T-helper 1 cell treated with Interleukin-12 subunit alpha and Interleukin-12 subunit beta and Interleukin-4 antibody, amounts not matched to agents 30 μg/mL and 1 μg/mL, for 36 hours (primary cell): ENCODE measurements at regions not wholly inside any gene's neighbourhood (a gene's known extent, or its start where the extent isn't known, plus 50 kb on each side); places are given as distances from the start of the nearest gene placed in this dataset.

Experiments used
- H3K27ac Mint-ChIP-seq: one replicate; pipeline ENCODE4 v1.8.0; 2021; ENCODE audit warnings: mild to moderate bottlenecking, mixed read lengths
- H3K27me3 Mint-ChIP-seq: one replicate; pipeline ENCODE4 v1.8.0; 2021; ENCODE audit warnings: low read depth, mixed read lengths
- H3K36me3 Mint-ChIP-seq: one replicate; pipeline ENCODE4 v1.8.0; 2021; ENCODE audit warnings: low read depth, mixed read lengths
- H3K4me1 Mint-ChIP-seq: one replicate; pipeline ENCODE4 v1.8.0; 2021; ENCODE audit warnings: low read depth, mixed read lengths
- H3K4me3 Mint-ChIP-seq: one replicate; pipeline ENCODE4 v1.8.0; 2021; ENCODE audit warnings: mild to moderate bottlenecking, moderate library complexity, mixed read lengths
- H3K9me3 Mint-ChIP-seq: one replicate; pipeline ENCODE4 v1.8.0; 2021; ENCODE audit warnings: mixed read lengths

- Mint-ChIP-seq H3K27me3 (no peaks in the 10 kb centered on the region), H3K9me3 (peaks cover 36% of the 10 kb centered on the region), H3K4me3 (no peak overlapping the region), H3K36me3 (no peaks in the 10 kb centered on the region), H3K4me1 (no peaks in the 10 kb centered on the region), H3K27ac (no peak overlapping the region)
Measured at GRCh38 chr6:62615366-62616015, 329.5 kb upstream of the KHDRBS2 start.

- Mint-ChIP-seq H3K36me3 (no peaks in the 10 kb centered on the region), H3K27ac (no peak overlapping the region), H3K4me3 (no peak overlapping the region), H3K9me3 (peaks cover 36% of the 10 kb centered on the region), H3K27me3 (no peaks in the 10 kb centered on the region), H3K4me1 (no peaks in the 10 kb centered on the region)
Measured at GRCh38 chr6:62614442-62614841, 328.4 kb upstream of the KHDRBS2 start.

GRCh38 chr6:62613928-62614327, 327.9 kb upstream of the KHDRBS2 start:
- H3K9me3 Mint-ChIP-seq = peaks cover 36% of the 10 kb centered on the region
- no peaks in the 10 kb centered on the region for H3K27me3 Mint-ChIP-seq
- no peaks in the 10 kb centered on the region for H3K4me1 Mint-ChIP-seq
- H3K4me3 Mint-ChIP-seq = no peak overlapping the region
- H3K36me3 Mint-ChIP-seq = no peaks in the 10 kb centered on the region
- H3K27ac Mint-ChIP-seq = no peak overlapping the region

- no peaks in the 10 kb centered on the region for H3K36me3 Mint-ChIP-seq
- no peak overlapping the region for H3K27ac Mint-ChIP-seq
- no peaks in the 10 kb centered on the region for H3K4me1 Mint-ChIP-seq
- no peak overlapping the region for H3K4me3 Mint-ChIP-seq
- H3K9me3 Mint-ChIP-seq = peaks cover 39% of the 10 kb centered on the region
- no peaks in the 10 kb centered on the region for H3K27me3 Mint-ChIP-seq
Measured at GRCh38 chr6:62612471-62612870, 326.4 kb upstream of the KHDRBS2 start.

- Mint-ChIP-seq H3K9me3 (peaks cover 4% of the 10 kb centered on the region), H3K4me1 (no peaks in the 10 kb centered on the region), H3K27ac (no peak overlapping the region), H3K4me3 (no peak overlapping the region), H3K36me3 (no peaks in the 10 kb centered on the region), H3K27me3 (no peaks in the 10 kb centered on the region)
Measured at GRCh38 chr6:62570372-62570771, 284.3 kb upstream of the KHDRBS2 start.

- Mint-ChIP-seq H3K4me3 (no peak overlapping the region), H3K9me3 (peaks cover 8% of the 10 kb centered on the region), H3K27ac (no peak overlapping the region), H3K4me1 (no peaks in the 10 kb centered on the region), H3K27me3 (no peaks in the 10 kb centered on the region), H3K36me3 (no peaks in the 10 kb centered on the region)
Measured at GRCh38 chr6:62541502-62541901, 255.5 kb upstream of the KHDRBS2 start.

GRCh38 chr6:62530985-62531384, 245.0 kb upstream of the KHDRBS2 start:
- no peak overlapping the region for H3K27ac Mint-ChIP-seq
- no peaks in the 10 kb centered on the region for H3K36me3 Mint-ChIP-seq
- H3K4me3 Mint-ChIP-seq = no peak overlapping the region
- no peaks in the 10 kb centered on the region for H3K27me3 Mint-ChIP-seq
- peaks cover 18% of the 10 kb centered on the region for H3K9me3 Mint-ChIP-seq
- H3K4me1 Mint-ChIP-seq = no peaks in the 10 kb centered on the region

- Mint-ChIP-seq H3K4me3 (no peak overlapping the region), H3K27ac (no peak overlapping the region), H3K27me3 (no peaks in the 10 kb centered on the region), H3K9me3 (peaks cover 9% of the 10 kb centered on the region), H3K36me3 (no peaks in the 10 kb centered on the region), H3K4me1 (no peaks in the 10 kb centered on the region)
Measured at GRCh38 chr6:62528894-62529526, 243.0 kb upstream of the KHDRBS2 start.

- Mint-ChIP-seq H3K27me3 (no peaks in the 10 kb centered on the region), H3K27ac (no peak overlapping the region), H3K4me1 (no peaks in the 10 kb centered on the region), H3K9me3 (peaks cover 11% of the 10 kb centered on the region), H3K36me3 (no peaks in the 10 kb centered on the region), H3K4me3 (no peak overlapping the region)
Measured at GRCh38 chr6:62523630-62524029, 237.6 kb upstream of the KHDRBS2 start.

GRCh38 chr6:62519574-62519973, 233.5 kb upstream of the KHDRBS2 start:
- no peaks in the 10 kb centered on the region for H3K4me1 Mint-ChIP-seq
- no peak overlapping the region for H3K27ac Mint-ChIP-seq
- no peaks in the 10 kb centered on the region for H3K36me3 Mint-ChIP-seq
- H3K9me3 Mint-ChIP-seq = peaks cover 18% of the 10 kb centered on the region
- H3K27me3 Mint-ChIP-seq = no peaks in the 10 kb centered on the region
- no peak overlapping the region for H3K4me3 Mint-ChIP-seq

GRCh38 chr6:62516291-62517141, 230.5 kb upstream of the KHDRBS2 start:
- Mint-ChIP-seq H3K36me3 (no peaks in the 10 kb centered on the region), H3K9me3 (peaks cover 18% of the 10 kb centered on the region), H3K4me3 (no peak overlapping the region)

GRCh38 chr6:62492192-62492822, 206.3 kb upstream of the KHDRBS2 start:
- H3K27ac Mint-ChIP-seq = no peak overlapping the region
- peaks cover 30% of the 10 kb centered on the region for H3K9me3 Mint-ChIP-seq
- H3K36me3 Mint-ChIP-seq = no peaks in the 10 kb centered on the region
- no peaks in the 10 kb centered on the region for H3K27me3 Mint-ChIP-seq
- no peak overlapping the region for H3K4me3 Mint-ChIP-seq
- H3K4me1 Mint-ChIP-seq = no peaks in the 10 kb centered on the region

More at GRCh38 chr6:62516291-62517141, 230.5 kb upstream of the KHDRBS2 start:
- Mint-ChIP-seq H3K4me1 (no peaks in the 10 kb centered on the region), H3K27me3 (no peaks in the 10 kb centered on the region), H3K27ac (no peak overlapping the region)

GRCh38 chr6:62480544-62480943, 194.5 kb upstream of the KHDRBS2 start:
- Mint-ChIP-seq H3K27me3 (no peaks in the 10 kb centered on the region), H3K9me3 (peaks cover 6% of the 10 kb centered on the region), H3K4me3 (no peak overlapping the region), H3K4me1 (no peaks in the 10 kb centered on the region), H3K27ac (no peak overlapping the region), H3K36me3 (no peaks in the 10 kb centered on the region)

- no peaks in the 10 kb centered on the region for H3K36me3 Mint-ChIP-seq
- H3K27me3 Mint-ChIP-seq = no peaks in the 10 kb centered on the region
- no peak overlapping the region for H3K4me3 Mint-ChIP-seq
- no peaks in the 10 kb centered on the region for H3K4me1 Mint-ChIP-seq
- H3K9me3 Mint-ChIP-seq = peaks cover 6% of the 10 kb centered on the region
- H3K27ac Mint-ChIP-seq = no peak overlapping the region
Measured at GRCh38 chr6:62479697-62480220, 193.7 kb upstream of the KHDRBS2 start.
